Mucosa of gallbladder (tissue), 1 donor: ENCODE measurements at regions not wholly inside any gene's neighbourhood (a gene's known extent, or its start where the extent isn't known, plus 50 kb on each side); places are given as distances from the start of the nearest gene placed in this dataset.

Source experiments
- DNase-seq: peaks from one replicate; pipeline ENCODE4 v3.0.0-alpha.2; 2020; ENCODE audit warnings: low spot score
- donor health status: DM: no; HTN: no; CAD: no.

DNA sequence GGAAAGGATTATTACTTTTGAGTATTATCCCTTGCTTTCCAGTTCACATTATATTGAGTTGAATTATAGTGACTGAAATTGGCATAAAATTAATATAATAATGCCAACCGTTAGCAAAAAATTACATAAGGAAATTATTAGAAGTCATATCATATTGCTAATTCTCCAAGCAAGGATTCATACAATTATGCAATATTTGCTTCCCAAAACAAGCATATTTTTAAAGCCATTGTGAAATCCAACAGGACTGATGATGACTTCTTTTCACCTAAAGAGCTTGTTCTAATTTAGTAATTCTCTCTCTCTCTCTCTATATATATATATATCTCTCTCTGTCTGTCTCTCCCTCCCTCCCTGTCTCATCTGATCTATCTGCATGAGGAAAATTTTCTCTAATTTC, 283.5 kb downstream of the DSEL start:
- no peak for DNase-seq

DNA sequence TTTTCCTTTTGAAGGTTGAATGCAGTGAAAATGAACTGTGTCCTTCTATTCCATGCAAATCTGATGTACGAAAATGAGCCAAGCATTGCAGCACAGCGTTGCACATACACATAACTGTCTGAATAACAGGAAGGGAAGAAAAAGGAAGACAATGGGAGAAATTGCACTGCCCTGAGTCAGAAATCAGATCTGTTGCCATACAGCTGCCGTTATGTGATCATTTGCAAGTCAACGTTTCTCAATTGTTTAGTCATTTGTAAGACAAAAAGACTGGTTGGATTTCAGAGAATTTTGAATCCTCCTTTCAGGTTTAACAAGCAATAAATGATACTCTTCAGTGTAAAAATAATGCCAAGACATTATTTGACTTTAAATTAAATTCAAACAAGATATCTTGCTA, 284.1 kb downstream of the DSEL start:
- no peak for DNase-seq

DNA sequence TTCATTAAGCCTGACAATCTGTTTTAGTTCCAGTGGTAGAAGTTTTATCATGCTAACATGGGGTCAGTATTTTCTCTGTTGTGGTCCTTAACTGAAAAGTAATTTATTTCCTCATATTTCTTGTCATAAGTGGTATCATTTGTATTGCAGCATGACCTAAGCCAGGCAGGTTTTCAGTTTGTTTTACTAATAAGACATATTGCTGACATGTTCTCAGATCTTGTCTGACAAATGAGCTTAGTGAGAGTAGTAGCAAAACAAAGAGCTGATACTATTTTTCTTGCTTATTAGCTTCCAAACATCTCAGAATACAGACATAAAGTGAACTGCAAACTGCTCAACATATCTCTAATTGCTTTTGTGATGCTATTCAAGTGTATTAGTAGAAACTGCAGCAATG, 293.6 kb downstream of the DSEL start:
- DNase-seq: no peak

DNA sequence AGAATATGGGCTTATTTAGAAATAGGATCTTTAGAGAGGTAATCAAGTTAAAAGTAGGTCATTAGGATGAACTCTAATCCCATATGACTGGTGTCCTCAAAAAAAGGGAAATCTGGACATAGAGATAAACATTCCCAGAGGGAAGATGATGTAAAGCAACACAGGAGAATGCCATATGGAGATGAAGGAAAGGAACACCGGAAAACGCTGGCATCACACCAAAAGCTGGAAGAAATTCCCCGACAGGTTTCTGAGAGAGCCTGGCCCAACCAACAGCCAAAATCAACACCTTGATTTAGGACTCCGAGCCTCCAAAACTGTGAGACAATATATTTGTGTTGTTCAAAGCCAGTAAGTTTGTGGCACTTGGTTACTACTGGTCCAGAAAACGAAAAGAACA, 296.7 kb downstream of the DSEL start:
- no peak for DNase-seq

DNA sequence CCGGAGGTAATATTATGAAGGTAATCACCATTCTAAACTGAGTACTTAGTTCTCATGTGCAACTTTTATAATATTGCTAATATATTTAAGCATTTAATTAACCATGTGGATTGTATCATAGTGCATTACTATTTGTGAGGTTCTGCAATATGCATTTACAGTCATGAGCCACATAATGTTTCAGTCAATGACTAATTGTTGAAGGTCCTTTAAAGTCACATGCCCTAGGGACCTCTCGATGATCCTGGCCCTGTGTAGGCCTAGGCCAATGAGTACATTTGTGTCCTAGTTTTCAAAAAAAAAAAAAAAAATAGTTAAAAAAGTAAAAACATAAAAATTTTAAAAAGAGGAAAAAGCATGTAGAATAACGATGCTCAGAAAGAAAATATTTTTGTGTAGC, 298.0 kb downstream of the DSEL start:
- DNase-seq: no peak

DNA sequence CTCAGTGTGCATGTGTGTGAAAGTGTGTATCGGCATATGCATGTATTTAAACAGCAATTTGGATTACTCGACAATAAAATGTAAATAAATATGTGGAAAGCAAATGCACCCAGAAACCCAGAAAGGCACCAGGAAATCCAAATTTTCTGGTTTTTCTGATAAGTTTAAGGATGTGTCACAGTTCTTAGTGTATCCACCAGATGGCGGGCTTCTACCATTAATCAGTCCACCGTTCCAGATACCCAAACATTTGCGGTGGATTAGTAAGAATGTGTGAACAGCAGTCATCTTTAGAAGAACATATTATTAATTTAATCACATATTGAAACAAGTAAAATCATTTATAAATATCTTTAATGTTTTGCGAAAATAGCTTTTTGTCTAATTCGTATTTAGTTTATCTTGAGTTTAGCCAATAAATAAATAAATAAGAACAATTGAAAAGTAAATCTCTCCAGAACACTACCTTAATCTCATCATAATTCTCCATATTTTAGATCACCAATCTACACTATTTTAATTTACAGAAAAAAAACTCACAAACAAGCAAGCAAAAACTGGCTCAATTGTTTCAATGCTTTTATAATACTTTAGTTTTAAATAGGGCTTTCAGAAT, 298.9 kb downstream of the DSEL start:
- DNase-seq: peak; percentile 68

DNA sequence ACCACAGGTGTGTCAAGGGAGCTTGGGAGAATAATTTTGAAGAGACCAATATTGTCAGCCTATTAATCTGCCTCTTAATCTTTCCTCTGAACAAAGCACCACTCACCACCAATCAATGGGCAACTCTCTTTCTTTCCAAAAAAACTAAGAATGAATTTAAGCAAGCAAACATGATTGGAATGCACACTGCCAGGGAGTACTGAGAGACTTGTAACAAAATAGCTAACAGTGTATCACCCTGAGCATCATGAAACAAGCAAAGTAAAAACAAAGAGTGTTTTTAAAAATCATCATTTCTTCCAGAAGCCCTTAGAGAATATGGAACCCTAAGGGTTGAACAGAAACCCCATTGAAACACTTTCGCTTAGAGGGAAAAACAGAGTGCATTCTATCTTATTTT, 299.7 kb downstream of the DSEL start:
- DNase-seq: no peak

DNA sequence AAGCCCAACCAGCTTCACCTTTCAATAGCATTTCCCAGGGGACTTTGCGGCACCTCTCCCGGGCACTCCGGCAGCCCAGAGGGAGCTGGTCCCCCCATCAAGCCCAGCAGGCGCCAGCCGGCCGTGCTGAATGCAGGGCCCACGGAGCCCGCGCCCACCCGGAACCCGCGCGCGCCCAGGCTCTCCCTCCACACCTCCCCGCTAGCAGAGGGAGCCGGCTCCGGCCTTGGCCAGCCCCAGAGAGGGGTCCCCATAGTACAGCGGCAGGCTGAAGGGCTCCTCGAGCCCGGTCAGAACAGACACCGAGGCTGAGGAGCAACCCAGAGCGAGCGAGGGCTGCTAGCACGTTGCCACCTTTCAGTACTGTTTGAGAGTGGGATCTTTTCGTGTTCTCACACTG, 300.8 kb downstream of the DSEL start:
- DNase-seq: no peak

DNA sequence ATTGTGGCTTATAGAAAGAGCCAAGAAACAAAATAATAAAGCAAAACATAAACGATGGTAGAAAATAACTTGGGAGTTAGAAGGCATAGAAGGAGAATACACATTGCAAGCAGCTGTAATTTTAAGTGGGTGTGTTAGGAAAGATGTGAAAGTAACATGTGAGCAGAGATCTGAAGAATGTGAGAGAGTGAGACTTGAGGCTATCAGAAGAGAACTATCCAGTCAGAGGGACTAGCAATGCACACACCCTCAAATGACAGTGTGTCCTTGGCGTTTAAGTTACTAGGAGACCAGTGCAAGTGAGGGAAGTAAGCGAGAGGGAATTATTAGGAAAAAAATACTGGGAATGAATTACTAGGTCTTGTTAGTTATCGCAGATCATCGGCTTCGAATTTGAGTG, 304.9 kb downstream of the DSEL start:
- DNase-seq: no peak

DNA sequence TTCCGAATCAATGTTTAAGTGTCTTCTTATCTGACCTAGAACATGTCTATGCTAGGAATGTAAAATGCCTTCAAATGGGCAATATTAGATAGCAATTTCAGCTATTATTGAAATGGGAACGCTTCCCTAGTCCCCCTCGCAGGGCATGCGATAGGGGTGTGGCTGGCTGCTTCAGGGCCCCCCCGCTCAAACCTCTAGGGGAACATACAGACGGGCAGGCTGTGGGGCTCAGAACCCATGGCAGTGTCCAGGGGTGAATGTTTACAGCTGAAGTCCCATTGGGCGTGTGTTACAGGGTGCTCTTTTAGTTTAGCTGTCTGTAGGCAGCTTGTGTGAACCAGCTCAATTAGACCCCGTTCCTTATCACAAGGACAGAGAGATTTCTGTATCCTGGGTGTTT, 315.9 kb downstream of the DSEL start:
- no peak for DNase-seq

DNA sequence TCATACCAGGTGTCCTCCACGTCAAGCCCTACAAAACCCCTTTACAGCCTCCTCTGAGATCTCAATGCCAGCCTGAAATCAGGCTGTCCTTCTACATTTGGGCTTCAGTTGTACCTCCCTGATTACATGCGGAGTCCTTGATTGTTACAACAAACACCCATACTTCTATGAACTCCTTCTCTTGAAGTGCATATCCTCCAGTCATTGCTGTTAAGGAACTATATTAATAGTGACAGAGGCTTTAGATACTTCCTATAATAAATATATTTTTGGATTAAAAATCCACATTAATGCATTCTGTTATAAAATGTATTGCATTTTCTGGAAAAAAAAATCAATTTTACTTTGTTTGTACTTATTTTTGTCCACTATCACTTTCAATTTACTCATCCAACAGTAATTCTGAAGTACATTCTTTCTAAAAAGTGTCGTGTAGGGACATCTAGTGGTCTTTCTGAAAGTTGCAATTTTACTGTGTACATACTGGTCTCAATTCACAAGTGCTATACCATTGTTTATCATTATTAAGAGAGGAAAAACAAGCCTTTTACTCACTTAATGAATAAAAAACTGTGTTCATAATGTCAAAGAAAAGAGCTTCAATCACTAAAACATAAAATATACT, 316.4 kb downstream of the DSEL start:
- DNase-seq: no peak

DNA sequence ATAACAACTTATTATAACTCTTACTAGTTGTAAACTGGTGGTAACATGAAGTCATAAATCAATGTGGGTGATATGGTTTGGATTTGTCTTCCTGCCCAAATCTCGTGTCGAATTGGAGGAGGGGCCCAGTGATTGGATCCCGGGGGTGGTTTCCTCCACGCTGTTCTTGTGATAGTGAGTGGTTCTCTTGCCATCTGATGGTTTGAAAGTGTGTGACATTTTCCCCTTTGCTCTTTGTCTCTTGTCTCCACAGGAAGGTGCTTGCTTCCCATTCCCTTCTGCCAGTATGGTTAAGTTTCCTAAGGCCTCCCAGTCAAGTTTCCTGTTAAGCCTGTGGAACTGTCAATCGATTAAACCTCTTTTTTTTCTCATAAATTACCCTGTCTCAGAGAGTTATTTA, 321.6 kb downstream of the DSEL start:
- DNase-seq: no peak

DNA sequence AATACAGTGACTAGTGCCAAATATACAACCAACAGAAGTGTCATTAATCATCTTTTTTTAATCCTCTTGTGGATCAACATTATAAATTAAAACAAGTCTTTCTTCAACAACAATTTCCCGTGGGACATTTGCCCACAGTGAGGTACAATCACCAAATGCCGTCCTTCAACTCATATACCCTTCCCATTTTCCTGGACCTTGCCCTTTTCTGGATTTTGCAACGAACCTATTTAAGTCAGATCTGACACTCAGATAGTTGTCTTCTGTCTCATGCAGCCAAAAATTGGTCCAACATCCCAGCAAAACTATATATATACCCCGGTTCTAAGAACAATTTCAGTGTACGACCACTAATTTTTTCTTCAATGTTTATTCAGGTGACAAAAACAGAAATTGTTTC, 324.0 kb downstream of the DSEL start:
- no peak for DNase-seq

DNA sequence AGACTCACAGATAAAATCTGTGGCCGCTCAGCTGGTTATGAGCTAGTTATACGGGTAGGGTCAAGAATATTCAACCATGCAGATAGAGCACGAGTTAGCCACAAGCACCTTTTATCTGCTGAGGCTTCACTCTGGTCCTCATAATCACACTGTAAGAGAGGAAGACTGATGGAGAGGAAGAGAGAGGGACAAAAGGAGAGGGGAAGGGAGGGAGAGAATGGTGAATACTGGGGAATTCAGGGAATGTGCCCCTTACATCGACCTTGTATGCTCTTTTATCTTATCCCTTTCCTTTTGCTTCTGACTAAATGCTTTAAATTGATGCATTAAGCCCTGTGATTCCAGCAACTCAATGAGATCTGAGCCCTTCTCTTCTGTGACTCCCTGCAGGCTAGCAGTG, 333.1 kb downstream of the DSEL start:
- no peak for DNase-seq

DNA sequence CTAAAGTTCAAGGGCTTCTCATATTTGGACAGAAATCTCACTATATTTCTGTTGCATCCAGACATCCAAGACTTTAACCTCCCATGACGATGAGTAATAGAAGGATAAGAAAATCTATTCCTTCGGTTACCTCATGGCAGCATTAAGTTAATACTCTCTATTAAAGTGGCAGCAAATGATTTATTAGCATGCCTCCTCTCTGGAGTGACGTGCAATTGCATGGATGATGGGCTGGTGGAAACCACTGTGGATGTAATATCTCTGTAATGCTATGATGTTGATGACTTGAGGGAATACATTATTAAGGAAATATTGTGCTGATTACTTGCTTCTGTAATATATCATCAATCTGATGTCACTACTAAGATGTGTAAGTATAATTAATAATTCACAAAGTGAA, 336.8 kb downstream of the DSEL start:
- no peak for DNase-seq

DNA sequence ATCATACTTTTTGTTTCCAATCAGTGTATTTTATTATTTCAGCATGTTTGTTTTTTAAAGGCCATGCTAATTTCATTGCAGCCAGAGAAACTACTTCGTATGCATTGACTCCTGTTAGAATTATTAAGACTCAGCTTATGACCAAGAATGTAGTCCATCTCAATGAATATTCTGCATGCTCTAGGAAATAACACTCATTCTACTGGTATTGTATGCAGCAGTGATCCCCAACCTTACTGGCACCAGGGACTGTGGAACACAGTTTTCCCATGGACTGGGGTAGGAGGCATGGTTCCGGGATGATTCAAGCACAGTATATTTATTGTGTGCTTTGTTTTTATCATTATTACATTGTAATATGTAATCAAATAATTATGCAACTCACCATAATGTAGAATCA, 356.9 kb downstream of the DSEL start:
- no peak for DNase-seq

DNA sequence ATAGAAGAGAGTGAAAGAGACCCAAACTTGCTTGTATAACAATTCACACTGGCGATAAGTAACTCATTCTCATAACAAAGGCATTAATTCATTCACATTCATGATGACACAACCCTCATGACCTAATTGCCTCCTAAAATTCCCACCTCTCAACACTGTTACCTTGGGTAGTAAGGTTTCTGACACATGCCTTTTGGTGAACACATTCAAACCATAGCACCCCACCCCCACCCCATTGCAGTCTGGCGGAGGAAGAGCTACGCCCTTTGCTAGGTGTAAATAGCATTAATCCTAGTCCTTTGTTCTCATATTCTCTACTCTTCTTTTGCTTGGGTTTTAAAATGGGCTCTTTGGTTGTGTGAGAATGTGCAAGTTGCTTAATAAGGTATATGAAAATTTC, 361.5 kb downstream of the DSEL start:
- DNase-seq: no peak

DNA sequence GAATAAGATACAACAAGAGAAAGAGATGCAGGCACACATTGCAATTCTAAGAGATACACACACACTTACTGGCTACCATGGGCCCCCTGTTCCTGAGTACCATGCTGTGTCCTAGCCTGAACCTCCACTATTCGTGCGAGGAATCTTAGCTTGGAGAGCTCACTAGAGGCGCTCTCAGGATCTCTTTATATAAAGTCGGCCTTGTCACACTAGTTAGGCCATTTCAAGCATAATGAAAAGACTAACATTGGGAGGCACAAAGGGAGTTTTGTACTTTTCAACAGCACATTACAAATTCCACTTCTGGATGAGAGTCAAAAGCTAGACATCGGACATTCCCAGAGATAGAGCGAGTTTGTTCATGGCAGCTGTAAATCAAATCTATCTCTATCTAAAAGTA, 365.2 kb downstream of the DSEL start:
- DNase-seq: no peak

DNA sequence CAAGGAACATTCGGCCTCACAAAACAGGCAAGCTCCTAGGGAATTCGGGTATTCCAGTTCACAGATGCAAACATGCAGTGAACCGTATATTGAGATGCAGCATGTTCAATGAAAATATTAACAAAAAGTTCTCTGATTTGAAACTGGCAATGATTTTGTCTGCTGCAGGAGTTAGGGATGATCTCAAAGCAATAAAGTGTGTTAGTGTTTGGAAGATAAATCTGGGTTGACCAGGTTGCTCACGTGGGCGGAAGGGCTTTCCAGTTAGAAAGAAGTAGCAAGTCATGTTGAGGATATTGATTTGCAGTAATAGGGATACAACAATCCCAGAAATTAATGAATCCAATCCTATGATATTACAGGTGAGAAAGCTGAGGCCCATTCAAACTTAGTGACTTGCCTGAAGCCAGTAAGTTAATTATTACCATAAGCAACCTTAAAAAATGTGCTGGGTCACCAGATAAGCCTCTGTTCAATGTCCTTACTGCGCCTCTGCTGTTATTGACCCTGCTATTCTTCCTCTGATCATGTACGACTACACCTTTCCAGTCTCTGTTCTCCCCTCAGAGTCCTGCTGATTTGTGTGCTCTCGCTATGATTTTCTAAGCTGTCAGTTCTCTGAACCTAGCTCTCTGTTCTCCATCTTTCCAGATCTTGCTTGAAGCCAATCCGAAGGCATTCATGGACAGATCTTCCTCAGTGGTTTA, 370.8 kb downstream of the DSEL start:
- peak; percentile 21 for DNase-seq

DNA sequence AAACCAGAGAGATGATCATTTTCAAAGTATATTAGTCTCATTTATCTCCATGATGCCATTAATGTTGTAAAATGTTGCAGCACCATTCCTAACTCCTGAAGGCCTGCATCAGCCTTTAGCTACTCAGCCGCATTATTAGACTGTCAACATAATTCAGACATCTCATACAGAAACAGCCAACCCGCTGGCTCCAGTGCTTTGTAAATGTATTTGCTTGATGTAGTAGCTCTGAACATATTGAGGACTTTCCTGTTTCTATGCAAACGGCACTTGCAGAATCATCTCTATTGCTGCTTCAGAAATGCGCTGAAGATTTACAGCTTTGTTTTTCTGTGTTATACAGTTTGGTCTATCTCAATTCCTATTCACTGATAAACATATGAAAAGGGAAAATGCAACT, 372.2 kb downstream of the DSEL start:
- DNase-seq: no peak

DNA sequence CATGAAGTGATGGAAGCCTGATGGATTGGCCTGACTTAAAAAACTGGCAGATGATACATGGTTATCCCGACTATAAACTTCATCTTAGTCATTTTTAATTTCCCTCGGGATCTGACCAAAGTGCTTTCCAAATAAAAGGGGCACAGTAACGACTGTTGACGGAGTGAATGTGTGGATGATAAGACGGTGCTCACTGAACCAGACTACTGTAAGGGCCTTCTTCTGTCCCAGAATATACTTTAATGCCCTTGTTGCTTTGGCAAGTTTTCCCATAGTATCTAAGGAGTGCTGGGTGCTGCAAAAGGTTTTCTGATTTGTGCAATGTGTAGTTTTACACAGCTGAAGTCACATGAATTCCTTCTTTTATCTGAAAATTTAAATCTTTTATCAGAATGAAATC, 373.5 kb downstream of the DSEL start:
- DNase-seq: no peak

DNA sequence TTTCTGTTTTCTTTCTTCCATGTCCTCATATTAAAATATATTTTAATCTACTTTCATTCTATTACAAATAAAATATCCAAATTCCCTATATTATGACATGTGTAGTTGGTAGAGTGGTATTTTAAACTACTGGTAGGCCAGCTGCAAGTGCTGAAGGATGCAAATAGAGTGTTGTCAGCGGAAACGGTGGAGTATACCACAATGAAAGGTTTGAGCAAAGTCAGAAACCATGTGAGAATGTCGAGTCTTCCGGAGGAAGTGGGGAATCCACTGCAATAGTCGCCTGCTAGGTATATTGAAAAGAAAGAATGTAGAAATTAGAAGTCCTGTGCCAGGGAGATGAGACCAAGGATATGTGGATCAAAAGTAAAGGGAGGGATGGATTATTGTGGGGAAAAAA, 373.9 kb downstream of the DSEL start:
- DNase-seq: no peak

DNA sequence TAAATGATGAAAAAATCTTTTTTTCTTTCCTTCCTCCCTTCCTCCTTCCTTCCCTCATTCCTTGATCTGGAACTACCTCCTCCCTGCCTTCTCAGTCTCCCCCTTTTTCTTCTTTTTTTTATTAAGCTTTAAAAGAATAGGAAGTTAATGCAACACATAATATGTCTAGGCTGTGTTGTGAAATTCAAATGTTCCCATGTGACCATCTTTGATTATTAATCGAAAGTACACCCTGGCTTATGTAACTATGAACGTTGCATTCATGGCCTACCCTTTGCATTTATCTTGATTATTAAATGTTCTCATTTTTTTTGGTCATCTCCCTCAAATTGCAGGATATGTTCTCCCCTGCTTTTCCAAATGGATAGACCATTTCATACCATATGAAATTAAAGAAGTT, 376.0 kb downstream of the DSEL start:
- no peak for DNase-seq

DNA sequence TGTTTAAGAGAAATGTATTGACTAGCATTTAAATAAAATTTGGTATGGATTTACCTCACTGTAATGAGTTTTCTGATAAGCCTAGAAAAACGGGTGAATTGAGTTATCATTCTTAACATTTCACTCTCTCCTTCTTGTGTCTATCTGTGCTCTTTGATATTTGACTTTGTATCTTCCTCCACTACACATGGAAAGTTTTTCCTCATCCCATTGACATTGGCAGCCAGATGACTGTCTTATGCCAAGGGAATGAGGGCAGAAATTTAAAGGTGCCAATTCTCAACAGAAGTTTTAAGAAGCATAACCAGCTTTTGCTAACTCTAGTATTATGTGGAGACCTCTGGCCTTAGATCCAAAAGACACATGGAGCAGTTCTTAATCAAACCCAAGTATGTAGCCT, 376.6 kb downstream of the DSEL start:
- no peak for DNase-seq
